MCF 10A (cell line): ENCODE measurements at regions not wholly inside any gene's neighbourhood (a gene's known extent, or its start where the extent isn't known, plus 50 kb on each side); places are given as distances from the start of the nearest gene placed in this dataset.
A peak's percentile ranks its signal among the peaks of the same experiment; 100 is the strongest.

ENCODE experiments used
- BruUV-seq: library from RNA; stranded (reverse); fragments of 400-500 nt; replicated peaks from 2 replicates; lab custom pipeline; 2021; lab: Mats Ljungman, UMichigan
- CTCF ChIA-PET: fragments of 300-600 bp; sonication (Branson Sonifier 250); formaldehyde crosslinking; extraction: SDS; loops from one replicate; lab custom pipeline; 2021; ENCODE audit warnings: antibody characterized with exemption, inconsistent platforms; lab: Yijun Ruan, JAX
- POLR2A ChIA-PET: fragments of 300-600, 350-650 bp; sonication (Branson Sonifier 250); formaldehyde crosslinking; extraction: SDS; loops from one replicate; lab custom pipeline; 2020; ENCODE audit warnings: antibody characterized with exemption, inconsistent platforms; lab: Yijun Ruan, JAX
- DNase-seq: peaks from one replicate; pipeline ENCODE4 v3.0.0-alpha.2; 2018; ENCODE audit not compliant: unreplicated experiment
- H3K27ac Mint-ChIP-seq: one replicate; pipeline ENCODE4 v1.8.0; 2022; ENCODE audit warnings: mild to moderate bottlenecking, low read depth, mixed read lengths; ENCODE audit not compliant: unreplicated experiment
- H3K27me3 Mint-ChIP-seq: one replicate; pipeline ENCODE4 v1.8.0; 2022; ENCODE audit warnings: mixed read lengths; ENCODE audit not compliant: insufficient read depth, unreplicated experiment
- H3K36me3 Mint-ChIP-seq: one replicate; pipeline ENCODE4 v1.8.0; 2022; ENCODE audit warnings: mild to moderate bottlenecking, moderate library complexity, mixed read lengths; ENCODE audit not compliant: insufficient read depth, unreplicated experiment
- H3K4me1 Mint-ChIP-seq: one replicate; pipeline ENCODE4 v1.8.0; 2022; ENCODE audit warnings: mixed read lengths; ENCODE audit not compliant: insufficient read depth, unreplicated experiment
- H3K4me3 Mint-ChIP-seq: one replicate; pipeline ENCODE4 v1.8.0; 2022; ENCODE audit warnings: mild to moderate bottlenecking, moderate library complexity, mixed read lengths; ENCODE audit not compliant: unreplicated experiment
- H3K9me3 Mint-ChIP-seq: one replicate; pipeline ENCODE4 v1.8.0; 2022; ENCODE audit warnings: mixed read lengths; ENCODE audit not compliant: unreplicated experiment
- intact Hi-C: fragments of 100-400 bp; cut with micrococcal nuclease; formaldehyde crosslinking; loops from 2 replicates; pipeline ENCODE4 v1.14.1; 2022
- TF ChIP-seq, protein P1 (sequence below): fragments of 200-600 bp; IDR thresholded peaks from one replicate; pipeline ENCODE4 v1.8.0; 2022; ENCODE audit warnings: antibody characterized with exemption, mild to moderate bottlenecking; ENCODE audit not compliant: unreplicated experiment

DNA sequence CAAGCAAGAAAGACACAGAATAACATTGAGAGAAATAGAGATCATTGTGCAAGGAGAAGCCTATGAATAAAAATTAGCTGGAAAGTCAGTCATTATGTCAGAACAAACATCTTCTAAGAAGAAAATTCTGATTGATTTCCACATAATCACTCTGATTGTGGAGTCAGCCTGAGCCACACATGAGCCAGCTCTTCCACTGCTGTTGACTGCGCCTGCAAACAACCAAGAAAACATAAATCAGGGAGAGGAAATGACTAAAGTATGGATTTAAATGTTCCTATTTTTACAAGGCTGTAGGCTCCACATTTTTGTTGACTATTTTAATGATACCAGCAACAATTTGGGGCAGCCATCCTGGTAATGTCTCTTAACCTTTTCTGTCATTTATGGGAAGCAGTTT lies 962.3 kb downstream of the EFNB2 start:
- DNase-seq, result peak; percentile 3
- H3K9me3 Mint-ChIP-seq, result no peaks in the 10 kb centered on the region
- intact Hi-C loops, result no loop called here
- H3K4me3 Mint-ChIP-seq, result no peak overlapping the region
- ChIA-PET POLR2A (no interaction called here), CTCF (interaction anchor here (0.6 to 1.0 kb wide), 4 partner anchors 14 to 1002 kb away, joined by 3 read pairs; no protein-coding TSS in a partner anchor)
- no peaks in the 10 kb centered on the region for H3K27me3 Mint-ChIP-seq
- no TSS peak for BruUV-seq
- H3K4me1 Mint-ChIP-seq, result no peaks in the 10 kb centered on the region
- H3K36me3 Mint-ChIP-seq, result no peaks in the 10 kb centered on the region
- TF ChIP-seq, protein P1, sequence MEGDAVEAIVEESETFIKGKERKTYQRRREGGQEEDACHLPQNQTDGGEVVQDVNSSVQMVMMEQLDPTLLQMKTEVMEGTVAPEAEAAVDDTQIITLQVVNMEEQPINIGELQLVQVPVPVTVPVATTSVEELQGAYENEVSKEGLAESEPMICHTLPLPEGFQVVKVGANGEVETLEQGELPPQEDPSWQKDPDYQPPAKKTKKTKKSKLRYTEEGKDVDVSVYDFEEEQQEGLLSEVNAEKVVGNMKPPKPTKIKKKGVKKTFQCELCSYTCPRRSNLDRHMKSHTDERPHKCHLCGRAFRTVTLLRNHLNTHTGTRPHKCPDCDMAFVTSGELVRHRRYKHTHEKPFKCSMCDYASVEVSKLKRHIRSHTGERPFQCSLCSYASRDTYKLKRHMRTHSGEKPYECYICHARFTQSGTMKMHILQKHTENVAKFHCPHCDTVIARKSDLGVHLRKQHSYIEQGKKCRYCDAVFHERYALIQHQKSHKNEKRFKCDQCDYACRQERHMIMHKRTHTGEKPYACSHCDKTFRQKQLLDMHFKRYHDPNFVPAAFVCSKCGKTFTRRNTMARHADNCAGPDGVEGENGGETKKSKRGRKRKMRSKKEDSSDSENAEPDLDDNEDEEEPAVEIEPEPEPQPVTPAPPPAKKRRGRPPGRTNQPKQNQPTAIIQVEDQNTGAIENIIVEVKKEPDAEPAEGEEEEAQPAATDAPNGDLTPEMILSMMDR, result no peak
- no peak overlapping the region for H3K27ac Mint-ChIP-seq

DNA sequence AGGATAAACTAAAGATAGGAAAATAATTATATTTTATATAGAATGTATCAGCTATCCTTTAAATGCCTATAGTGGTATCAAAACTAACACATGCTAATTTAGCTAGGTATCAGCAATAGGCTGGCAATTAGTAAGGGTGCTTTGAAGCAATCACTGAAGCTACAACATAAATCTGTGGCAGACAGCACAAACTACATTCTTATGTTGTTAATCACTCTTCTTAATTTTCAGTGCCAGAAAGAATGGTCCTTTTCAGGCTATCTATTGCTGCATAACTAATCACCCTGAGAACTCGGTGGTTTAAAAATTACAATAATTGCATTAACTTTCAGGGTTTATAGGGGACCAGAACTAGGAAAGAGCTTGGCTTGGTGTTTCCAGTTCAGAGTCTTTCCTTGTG lies 963.1 kb downstream of the EFNB2 start:
- no peak overlapping the region for H3K4me3 Mint-ChIP-seq
- POLR2A ChIA-PET, result no interaction called here
- no peaks in the 10 kb centered on the region for H3K36me3 Mint-ChIP-seq
- CTCF ChIA-PET, result interaction anchor here (0.6 to 1.0 kb wide), 4 partner anchors 15 to 27 kb away, joined by 3 to 4 read pairs (median 3); no protein-coding TSS in a partner anchor
- BruUV-seq, result no TSS peak
- H3K4me1 Mint-ChIP-seq, result no peaks in the 10 kb centered on the region
- no peaks in the 10 kb centered on the region for H3K27me3 Mint-ChIP-seq
- no peaks in the 10 kb centered on the region for H3K9me3 Mint-ChIP-seq
- H3K27ac Mint-ChIP-seq, result no peak overlapping the region
- DNase-seq, result no peak
- intact Hi-C loops, result no loop called here
- TF ChIP-seq, protein P1, result no peak

DNA sequence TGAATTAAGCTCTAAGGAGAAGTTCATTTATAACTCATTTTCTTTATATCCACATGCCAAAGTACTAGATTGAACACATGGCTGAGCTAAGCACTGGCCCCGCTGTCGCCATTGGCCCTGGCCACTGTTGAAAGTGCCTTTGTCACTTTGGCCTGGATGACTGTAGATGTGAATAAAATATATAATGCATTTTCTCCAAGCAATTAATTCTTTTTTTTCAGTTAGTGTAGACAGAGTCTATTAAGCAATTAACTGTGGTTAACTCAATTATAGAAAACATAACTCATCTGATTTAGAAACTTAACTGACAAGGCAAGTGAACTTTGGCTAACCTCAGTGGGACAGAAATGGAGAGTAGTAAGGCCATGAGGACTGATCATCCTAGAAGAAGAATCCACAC lies 965.6 kb downstream of the EFNB2 start:
- ChIA-PET CTCF (interaction anchor here (0.6 kb wide), 1 partner anchor 1050 kb away, joined by 3 read pairs; no protein-coding TSS in a partner anchor), POLR2A (no interaction called here)
- intact Hi-C loops, result no loop called here
- H3K27me3 Mint-ChIP-seq, result no peaks in the 10 kb centered on the region
- H3K4me3 Mint-ChIP-seq, result no peak overlapping the region
- H3K27ac Mint-ChIP-seq, result no peak overlapping the region
- no peaks in the 10 kb centered on the region for H3K4me1 Mint-ChIP-seq
- TF ChIP-seq, protein P1, result no peak
- BruUV-seq, result no TSS peak
- H3K36me3 Mint-ChIP-seq, result no peaks in the 10 kb centered on the region
- H3K9me3 Mint-ChIP-seq, result no peaks in the 10 kb centered on the region
- no peak for DNase-seq

DNA sequence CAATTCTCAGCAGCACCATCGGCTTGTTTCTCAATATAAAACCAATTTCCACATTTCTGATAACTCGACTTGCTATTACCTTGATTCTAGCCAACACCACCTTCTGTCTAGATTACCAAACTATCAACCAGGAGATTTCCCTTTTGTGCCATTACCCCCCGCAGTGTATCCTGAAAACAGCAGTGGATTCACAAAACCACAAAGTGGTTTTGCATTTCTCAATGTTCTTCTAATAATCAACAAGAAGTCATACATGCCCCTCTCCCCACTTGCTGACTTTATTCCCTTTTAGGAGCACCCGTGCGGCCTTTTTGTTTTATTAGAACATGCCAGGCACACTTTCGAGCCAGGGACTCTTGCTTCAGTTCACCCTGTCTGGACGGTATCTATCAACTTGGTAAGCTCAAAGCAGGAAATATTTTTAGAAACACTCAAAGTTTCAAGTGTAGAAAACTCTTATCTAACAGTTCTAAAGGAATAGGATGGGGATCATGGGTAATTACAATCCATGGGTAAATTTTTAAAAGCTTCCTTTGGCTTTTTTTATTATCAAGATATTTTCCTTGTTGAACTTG lies 967.4 kb downstream of the EFNB2 start:
- ChIA-PET POLR2A (no interaction called here), CTCF (no interaction called here)
- Mint-ChIP-seq H3K27ac (no peak overlapping the region), H3K36me3 (no peaks in the 10 kb centered on the region), H3K4me3 (no peak overlapping the region), H3K9me3 (no peaks in the 10 kb centered on the region), H3K4me1 (no peaks in the 10 kb centered on the region), H3K27me3 (no peaks in the 10 kb centered on the region)
- no peak for DNase-seq
- intact Hi-C loops, result no loop called here
- TF ChIP-seq, protein P1, result no peak
- BruUV-seq, result no TSS peak
